Stimulated activated CD4-positive, alpha-beta T cell treated with anti-CD3 and anti-CD28 coated beads, Interleukin-1b, Interleukin-23, amount 100 ng/mL, for 48 hours (primary cell): ENCODE measurements at regions not wholly inside any gene's neighbourhood (a gene's known extent, or its start where the extent isn't known, plus 50 kb on each side); places are given as distances from the start of the nearest gene placed in this dataset.

Source experiments
- DNase-seq: peaks from one replicate; pipeline ENCODE4 v3.0.0-alpha.2; 2020

DNA sequence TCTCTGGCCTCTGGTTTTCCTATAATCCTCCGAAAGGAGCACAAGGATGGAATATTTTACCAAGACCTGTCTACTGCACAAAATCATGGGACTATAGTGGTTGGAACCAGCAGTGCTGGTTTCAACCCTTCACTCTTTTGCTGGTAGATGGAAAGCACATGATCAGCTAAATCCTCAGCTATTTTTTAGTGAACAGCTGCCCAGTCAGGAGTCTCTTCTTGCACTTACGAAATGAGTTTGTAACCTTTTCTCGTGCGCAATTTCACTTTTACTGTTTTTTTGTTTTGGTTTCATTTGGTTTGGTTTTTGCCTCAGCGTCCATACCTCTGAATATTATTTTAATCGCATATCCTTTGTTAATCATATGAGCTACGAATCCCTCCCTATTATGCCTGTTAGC is 418.5 kb upstream of the CPEB2 start:
- DNase-seq, result no peak

DNA sequence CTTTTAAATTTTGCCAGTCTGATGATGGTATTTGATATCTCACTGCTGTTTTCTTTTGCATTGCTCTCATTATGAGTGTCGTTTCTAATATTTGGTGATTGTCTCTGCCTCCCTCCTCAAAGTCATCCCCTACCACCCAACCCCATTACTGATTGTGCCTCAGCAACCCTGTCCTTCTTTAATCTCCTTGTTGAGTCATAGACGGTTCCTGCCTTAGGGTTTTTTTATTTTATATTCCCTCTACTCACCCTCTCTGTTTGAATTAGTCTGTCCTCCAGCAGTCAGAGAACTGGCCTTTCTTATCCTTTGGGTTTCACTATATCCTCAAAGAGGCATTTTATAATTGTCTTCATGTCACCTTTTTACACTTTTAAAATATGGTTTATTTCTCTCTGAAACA is 409.3 kb upstream of the CPEB2 start:
- DNase-seq, result no peak

DNA sequence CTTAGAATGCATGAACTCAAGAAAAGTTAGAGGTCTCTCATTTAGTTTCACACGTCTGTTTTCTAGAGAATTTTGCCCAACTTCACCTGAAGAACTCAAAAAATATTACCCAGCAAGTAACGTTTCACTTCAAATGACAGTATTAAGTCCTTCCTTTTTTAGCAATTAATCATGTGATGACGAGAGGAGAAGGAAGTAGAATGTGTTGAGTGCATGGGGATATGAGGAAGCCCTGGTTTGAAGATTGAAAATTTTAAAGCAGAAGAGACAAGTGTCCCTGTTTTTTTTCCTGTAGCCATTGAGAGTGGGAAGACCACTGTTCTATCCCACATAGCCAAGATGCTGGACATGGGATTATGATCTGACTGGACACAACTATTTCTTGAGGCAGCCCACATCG is 406.3 kb upstream of the CPEB2 start:
- DNase-seq, result no peak

DNA sequence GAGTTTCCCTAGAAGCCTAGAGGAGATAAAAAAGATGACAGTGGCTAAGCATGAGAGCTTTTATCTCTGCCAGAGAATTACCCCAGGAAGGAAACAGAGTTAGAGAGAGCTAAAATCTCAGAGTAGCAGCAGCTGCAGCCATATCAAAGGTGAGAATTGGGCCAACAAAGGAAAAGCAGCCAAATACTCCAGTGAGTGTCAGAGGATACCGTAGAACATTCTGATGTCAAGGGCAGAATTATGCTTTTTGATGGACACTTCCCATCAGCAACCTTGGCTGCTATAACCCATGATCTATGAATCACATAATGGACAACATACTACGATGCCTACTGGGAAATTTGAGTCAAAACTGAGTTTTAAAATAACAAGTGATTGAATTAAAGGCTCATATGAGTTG is 405.8 kb upstream of the CPEB2 start:
- DNase-seq, result no peak

DNA sequence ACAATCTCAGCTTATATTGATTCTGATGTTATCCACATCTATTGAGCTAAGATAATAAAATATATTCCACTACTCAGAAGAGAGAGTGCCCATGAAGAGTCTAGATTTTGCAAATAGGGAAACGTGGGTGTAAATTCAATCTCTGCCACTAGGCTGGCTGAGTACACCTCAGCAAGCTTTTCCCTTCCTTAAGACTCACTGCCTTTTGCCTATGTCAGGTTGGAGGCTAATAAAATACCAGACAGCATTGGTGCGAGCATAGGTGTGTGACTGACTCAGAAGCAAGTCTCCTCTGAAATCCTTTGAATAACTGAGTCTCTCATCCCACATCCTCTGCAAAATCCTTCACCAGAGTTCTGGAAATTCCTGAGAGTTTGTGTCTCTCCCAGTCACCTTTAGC is 405.4 kb upstream of the CPEB2 start:
- DNase-seq, result no peak

DNA sequence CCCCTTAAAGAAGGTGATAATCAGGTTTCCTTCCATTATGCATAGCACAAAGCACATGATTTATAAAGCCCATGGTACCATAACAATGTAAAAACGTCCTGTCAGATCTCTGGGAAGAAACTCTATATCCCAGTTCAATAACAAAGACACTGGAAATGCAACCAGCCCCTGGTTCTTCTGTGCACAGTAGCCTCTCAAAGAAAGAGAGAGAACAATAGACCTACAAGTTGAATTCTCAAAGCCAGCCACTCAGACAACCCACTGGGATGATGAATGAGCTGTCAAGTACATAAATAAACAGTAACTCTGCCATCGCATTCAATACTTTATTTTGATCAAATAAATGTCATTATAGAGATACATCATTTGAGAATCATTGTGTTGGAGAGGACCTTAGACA is 400.1 kb upstream of the CPEB2 start:
- no peak for DNase-seq

DNA sequence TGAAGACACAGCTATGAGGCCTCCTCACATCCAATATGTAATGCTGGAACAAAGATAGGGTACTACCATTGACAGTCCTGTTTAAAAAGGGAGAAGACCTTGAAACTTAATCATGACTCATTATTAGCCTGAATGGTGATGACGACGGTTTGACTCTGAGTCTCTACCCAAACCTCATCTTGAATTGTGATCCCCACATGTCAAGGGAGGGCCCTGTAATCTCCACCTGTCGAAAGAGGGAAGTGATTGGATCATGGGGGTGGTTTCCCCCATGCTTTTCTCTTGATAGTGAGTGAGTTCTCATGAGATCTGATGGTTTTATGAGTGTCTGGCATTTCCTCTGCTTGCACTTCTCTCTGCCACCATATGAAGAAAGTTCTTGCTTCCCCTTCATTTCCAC is 395.3 kb upstream of the CPEB2 start:
- no peak for DNase-seq

DNA sequence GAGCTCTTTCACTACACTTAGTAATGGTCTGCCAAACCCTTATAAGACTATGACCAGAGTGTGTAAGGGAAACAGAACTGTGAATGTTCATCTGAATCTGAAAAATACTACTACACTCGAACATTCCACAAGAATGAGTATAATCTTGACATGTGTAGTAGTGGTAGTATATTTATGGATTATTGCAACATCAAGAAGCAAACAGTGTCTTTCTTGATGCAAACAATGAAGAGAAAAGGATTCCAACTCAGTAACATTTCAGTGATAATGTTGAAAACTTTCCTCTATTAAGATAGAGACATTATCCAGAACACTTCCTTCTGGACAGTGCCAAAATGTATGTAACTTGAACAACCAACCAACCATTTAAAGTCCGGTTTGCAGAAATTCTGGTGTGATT is 394.7 kb upstream of the CPEB2 start:
- no peak for DNase-seq

DNA sequence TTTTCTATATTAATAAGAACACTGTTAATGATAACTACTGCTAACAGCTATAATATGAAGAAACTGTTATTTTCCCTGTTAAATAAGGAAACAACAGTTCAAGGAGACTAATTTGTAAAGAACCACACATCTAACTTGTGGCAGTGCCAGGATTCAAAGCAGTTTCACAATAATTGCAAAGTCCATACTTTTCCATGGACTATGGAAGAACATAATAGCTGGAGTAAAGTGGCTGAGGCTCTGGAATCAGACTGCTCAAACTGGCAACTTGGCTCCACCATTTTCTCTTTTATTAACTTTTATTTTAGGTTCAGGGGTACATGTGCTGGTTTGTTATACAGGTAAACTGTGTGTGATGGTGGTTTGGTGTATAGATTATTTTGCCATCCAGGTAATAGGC is 393.7 kb upstream of the CPEB2 start:
- DNase-seq, result no peak

DNA sequence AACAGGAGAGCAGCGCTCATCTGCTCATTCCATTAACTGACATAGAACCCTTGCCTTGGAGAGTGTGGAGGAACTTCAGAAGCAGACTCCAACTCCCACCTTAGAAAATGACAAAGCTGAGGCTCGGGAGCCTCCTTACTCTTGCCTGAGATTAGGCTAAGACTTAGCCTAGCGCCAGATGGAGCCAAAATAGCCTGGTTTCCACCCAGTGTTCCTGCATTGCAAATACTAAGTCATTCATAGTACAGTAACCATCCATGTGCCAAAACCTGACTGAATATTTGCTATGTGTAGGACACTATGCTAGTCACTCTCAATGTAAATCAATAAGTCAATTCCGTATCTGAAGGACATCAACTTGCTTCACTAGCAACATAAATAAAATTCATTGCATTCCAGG is 387.4 kb upstream of the CPEB2 start:
- DNase-seq, result no peak

DNA sequence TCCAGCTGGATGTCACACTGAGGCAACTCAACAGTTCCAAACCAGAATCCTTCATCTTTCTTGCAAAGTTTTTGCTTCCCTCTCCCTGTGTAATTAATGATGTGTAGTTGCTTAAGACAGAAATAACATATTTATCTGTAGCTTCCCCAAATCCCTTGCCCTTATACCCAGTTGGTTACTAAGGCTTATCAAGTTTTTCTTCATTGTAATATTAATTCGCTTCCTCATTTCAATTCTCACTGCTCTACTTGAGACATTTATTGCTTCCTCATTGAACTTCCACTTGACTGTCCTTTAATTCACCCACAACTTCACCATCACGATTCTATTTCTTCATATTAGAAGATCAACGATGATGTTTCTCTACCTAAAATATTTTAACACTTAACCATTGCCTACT is 386.6 kb upstream of the CPEB2 start:
- DNase-seq, result no peak

DNA sequence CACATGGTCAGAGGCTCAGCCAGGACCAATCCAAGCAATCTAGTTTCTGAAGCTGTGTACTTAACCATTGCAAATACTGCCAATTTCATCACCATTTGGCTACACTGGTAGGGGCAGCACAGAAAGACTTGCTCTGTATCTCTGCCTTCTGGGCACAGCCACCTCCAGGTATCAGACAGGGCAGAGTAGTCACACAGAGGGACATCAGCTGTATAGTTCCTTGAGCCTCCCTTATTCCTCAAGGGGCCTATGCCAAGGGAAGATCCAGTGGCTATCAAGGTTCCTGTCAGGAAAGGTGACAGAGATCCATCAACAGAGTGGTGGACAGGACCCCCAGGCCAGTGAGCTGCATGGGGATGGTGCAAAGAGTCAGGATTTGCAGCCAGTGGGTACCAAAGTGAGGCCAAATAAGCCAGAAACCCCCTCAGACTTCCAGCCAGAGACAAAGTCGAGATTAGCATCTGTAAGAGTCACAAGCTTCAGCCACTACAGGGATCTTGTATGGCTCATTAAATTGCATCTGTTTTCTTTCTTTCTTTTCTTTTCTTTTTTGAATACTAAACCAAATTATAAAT is 381.6 kb upstream of the CPEB2 start:
- DNase-seq, result no peak

DNA sequence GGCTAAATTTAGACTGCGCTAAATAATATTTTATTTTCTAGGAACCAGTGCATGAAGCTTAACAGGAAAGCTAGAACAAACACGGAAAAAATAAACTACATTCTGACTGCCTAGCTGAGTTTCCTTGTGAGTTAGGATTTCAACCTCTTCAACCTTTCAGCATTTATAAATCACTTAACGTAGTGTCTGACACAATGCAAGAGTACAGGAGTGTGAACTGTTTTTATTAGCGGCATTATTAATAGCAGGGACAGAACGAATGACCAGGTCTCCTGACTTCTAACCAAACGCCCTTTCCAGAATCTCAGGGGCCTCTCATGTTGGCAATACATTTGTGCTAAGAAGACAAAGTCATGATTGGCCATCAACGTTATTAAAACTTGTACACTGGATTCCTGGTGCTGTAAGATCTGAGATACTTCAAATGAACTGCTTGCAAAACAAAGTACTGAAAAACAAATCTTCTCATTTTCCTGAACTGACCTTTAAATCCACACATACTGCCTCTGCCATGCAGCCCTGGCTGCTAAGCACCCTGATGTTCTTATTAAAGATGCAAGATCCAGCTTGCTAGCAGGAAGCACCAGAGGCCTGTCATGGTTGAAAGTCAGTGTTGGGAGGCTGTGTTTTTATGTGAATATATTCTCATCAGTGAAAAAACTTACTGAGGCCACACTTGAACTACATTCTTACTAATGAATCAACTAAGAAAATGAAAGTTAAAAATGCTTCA is 380.4 kb upstream of the CPEB2 start:
- no peak for DNase-seq

DNA sequence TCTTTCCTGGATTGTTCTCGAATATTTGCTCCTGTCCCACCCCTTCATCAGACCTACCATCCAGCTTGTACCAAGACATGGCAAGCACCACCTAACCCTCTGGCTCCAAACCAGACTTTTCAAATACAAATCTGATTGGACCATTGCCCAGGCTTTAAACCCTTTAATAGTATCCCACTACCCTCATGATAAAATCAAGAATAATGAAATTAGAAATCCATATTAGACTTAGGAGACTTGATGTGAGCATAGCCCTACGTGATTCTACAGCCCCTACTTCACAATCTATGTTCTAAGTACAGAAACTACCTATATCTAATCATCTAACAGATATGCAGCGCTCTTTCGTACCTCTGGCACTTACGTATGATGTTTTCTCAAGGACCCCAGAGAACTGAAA is 375.2 kb upstream of the CPEB2 start:
- DNase-seq, result no peak

DNA sequence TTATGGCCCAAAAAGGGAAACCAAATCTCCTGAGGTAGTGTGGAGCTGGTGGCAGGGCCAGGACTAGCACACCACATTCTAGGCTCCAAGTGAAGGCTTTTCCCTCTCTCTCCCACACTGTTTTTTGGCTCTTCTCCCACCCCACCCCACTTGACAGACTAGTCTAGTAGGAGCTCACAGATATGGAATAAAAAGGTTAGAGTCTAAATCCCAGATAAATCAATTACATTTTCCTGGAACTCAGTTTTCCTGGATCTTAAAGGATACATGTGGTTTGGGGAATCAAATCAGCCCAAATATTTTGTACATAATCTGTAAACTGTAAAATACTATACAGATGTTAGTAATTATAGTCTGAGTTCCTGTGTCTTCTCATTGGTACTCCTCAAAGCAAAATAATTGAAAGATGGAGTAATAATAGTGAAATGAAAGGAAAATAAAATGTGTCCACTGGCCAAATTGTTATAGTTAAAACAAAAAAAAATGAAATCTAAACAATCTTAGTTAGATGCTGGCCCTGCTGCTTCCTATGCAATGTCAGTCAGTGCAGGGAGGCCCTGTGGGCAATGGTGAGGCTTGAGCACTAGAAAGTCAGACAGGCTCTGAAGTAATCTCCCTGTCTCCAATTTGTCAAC is 370.4 kb upstream of the CPEB2 start:
- no peak for DNase-seq

DNA sequence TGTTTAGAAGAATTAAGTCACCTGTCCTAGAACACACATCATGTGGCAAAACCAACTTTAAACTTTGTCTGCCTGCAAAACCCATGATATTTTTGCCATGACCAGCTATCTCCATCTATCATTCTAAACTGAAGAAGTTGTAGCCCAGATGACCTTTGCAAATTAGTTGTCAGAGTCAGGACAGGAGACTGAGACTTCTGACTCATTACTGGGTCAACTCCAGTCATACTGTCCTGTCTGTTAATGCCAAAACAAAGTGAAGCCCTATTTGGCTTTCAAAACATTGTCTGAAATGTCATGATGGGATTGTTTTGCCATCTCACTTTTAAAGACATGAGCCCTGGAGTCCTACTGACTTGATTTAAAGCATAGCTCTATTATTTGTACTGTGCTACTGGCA is 365.7 kb upstream of the CPEB2 start:
- DNase-seq, result no peak

DNA sequence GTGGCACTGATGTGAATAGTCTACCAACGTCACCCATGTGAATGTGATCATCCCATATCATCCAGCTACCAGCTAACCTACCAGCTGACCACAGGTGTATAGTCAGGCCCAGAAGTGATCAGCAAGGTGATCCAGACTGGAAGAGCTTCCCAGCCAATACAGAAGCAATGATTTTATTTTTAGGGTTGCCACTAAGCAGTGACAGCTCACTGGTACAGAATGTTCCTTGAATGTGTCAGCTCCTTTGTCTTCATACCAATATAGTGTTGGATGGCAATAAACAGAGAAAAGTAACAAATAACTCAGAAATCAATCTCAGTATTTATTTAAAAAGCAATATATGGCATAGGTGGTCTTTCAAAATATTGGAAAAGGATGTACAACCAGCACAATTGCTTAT is 361.8 kb upstream of the CPEB2 start:
- DNase-seq, result no peak

DNA sequence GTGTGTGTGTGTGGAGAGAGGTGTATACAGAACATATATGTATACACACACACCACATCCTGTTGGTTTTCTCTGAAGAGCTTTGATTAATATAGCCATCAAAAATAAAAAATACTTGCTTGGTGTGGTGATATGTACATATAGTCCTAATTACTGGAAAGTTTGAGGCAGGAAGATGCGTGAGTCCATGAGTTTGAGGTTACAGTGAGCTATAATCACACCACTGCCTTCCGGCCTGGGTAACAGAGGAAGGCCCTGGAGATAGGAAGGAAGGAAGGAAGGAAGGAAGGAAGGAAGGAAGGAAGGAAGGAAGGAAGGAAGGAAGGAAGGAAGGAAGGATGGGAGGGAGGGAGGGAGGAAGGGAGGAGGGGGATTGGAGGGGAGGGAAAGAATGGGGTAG is 360.4 kb upstream of the CPEB2 start:
- DNase-seq, result no peak

DNA sequence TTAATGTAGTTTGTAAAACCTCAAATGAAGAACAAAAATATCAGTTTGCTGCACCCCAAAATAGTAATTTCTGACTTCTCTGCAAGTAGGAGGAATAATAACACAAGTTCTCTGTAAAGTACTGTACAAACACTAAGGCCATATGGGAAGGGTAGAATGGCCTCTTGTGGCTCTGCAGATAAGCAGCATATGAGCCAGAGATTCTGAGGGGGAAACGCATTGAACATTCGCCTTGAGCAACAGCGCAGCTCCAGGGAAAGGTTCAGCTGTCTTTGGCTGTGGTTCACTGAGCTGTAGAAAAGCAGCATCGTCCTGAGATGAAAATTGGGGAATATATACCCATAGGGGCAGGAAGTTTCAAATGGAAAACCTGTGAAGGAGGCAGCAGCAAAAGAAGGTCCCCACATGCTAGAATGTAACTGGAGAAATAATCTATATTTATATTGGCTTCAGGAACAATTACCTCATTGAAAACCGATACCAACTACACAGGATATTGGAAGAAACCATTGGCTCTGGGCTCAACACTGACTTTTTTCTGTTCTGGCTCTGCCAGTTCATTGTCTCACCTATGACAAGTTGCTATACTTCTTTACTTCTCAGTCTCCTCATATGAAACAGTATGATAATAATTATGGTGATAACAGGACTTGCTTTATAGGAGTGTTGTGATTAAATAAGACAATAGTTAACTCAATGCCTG is 357.6 kb upstream of the CPEB2 start:
- DNase-seq, result no peak

DNA sequence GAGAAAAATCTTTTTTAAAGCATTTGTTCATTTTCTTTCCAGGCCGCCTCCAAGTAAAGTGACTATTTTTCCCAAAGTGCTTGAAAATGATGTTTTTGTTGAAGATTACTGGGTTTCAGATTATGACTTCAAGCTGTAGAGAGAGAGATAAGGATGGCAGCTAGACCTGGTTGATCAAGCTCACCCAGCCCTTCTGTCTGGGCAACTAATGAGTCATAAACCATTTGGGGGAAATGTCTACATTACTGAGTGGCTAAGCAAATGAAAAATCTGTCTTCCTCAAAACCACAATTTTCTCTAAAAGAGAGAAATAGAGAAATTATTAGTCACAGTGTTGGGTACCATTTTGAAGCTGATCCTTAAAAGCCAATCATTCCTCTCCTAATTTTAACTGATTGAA is 355.4 kb upstream of the CPEB2 start:
- no peak for DNase-seq

DNA sequence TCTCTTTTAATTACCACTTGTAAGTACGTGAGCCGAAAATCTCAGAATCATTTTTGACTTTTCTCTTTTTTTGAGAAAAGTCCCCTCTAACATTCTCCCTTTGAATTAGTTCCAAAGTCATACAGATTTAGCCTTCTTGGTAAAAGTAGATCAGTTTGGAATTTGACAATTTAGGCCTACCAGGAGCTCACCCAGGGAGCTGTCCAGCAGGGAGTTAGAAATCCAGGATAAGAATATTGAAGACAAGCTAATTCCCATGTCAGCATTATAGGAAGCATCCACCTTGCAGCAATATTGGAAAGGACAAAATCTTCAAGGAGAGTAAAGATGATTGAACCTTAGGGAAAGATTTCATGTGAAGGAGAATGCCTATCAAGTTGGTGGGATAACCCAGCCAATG is 352.2 kb upstream of the CPEB2 start:
- DNase-seq, result no peak

DNA sequence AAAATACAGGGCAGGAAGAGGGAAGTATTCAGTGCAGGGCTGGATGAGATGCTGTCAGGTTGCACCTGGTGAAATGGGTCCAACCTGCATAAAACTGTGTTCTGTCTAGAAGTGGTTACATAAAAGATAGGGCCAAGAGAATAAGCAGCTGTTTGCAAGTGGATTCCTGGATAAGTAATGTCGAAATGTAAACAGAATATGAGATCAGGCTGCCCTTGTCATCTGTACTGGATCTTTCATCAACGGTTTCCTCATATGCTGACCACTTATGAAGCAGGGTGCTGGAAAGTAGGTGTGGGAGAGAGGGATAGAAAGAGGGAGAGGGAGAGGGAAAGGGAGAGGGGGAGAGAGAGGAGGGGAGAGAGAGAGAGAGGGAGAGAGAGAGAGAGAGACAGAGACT is 349.8 kb upstream of the CPEB2 start:
- no peak for DNase-seq

DNA sequence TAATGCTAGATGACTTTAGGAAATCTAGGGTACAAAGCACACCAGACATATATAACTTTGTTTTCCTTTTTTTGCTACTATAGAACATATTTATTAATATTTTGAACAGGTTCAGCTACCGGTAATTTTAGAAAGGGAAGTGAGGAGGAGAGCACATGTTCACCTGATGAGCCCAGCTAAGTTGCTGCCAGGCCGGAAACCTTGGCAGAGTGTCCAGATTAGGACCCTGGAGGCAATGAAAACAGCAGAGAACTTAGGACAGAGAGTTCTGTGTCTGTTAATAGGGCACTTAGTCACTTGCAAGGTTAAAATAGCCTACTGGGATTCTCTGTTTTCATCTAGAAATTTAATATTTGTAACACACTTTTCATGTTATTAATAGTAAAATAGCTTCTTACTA is 348.9 kb upstream of the CPEB2 start:
- DNase-seq, result no peak

DNA sequence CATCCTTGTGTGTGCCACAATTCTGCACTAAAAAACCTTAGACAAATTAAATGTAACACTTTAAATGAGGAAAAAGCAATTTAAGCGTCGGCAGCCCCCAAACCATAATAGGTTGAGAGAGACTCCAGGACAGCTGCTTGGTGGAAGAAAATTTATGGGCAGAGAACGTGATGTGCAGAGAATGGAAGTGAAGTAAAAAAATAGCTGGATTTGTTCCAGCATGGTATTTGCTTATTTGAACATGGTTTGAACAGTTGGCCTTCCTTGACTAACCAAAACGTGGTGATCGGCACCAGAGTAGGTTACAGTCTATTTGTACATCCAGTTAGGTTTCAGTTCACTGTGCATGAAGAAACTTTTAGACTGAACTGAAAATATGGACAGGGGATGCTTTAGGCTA is 343.0 kb upstream of the CPEB2 start:
- no peak for DNase-seq
